SK-N-MC (cell line): ENCODE measurements at regions not wholly inside any gene's neighbourhood (a gene's known extent, or its start where the extent isn't known, plus 50 kb on each side); places are given as distances from the start of the nearest gene placed in this dataset.

ENCODE experiments used
- DNase-seq: peaks from one replicate; pipeline ENCODE4 v3.0.0-alpha.2; 2011; ENCODE audit warnings: low read depth, low spot score
- H3K27ac ChIP-seq: fragments of 200-600 bp; sonication (generic); 2 replicates; pipeline ENCODE4 v1.5.1; 2016; ENCODE audit warnings: mixed run types
- H3K36me3 ChIP-seq: fragments of 200-600 bp; sonication (generic); 2 replicates; pipeline ENCODE4 v1.6.1; 2017; ENCODE audit warnings: antibody characterized with exemption, low read length, mixed read lengths; ENCODE audit not compliant: insufficient read depth
- H3K4me3 ChIP-seq: fragments of 200-600 bp; sonication (generic); 2 replicates; pipeline ENCODE4 v1.5.1; 2016
- H3K9ac ChIP-seq: fragments of 200-600 bp; sonication (generic); 2 replicates; pipeline ENCODE4 v1.8.0; 2017; ENCODE audit warnings: mixed run types, mixed read lengths; ENCODE audit not compliant: insufficient read length
- H3K9me3 ChIP-seq: fragments of 200-600 bp; sonication (generic); 2 replicates; pipeline ENCODE4 v1.6.1; 2017; ENCODE audit warnings: low read depth, mild to moderate bottlenecking, antibody characterized with exemption, low read length, moderate library complexity, mixed read lengths
- EZH2 ChIP-seq: fragments of 200-600 bp; sonication (generic); IDR thresholded peaks from one replicate; pipeline ENCODE4 v1.6.1; 2017; ENCODE audit warnings: antibody characterized with exemption
- FOXP2 ChIP-seq: optimal IDR thresholded peaks from 2 replicates; pipeline ENCODE3; 2011; ENCODE audit warnings: mild to moderate bottlenecking, moderate library complexity; ENCODE audit not compliant: insufficient read depth; ENCODE audit errors: extremely low read length, control extremely low read depth
- POLR2AphosphoS5 ChIP-seq: IDR thresholded peaks from 2 replicates; pipeline ENCODE4 v1.6.1; 2012; ENCODE audit warnings: mild to moderate bottlenecking, low read depth, low read length, borderline replicate concordance

- TF ChIP-seq FOXP2, result no peak
- no peak for DNase-seq
- H3K27ac ChIP-seq, result no peak overlapping the region
- no peaks in the 10 kb centered on the region for H3K36me3 ChIP-seq
- no peak overlapping the region for H3K4me3 ChIP-seq
- no peaks in the 10 kb centered on the region for H3K9me3 ChIP-seq
- no peak overlapping the region for H3K9ac ChIP-seq
Measured at GRCh38 chr10:18976696-18977251, 71.8 kb upstream of the MALRD1 start.

GRCh38 chr10:18980089-18980629 lies 68.4 kb upstream of the MALRD1 start:
- peak; percentile 42 for DNase-seq
- H3K36me3 ChIP-seq, result no peaks in the 10 kb centered on the region
- H3K27ac ChIP-seq, result peak overlapping the region; percentile 51
- H3K4me3 ChIP-seq, result peak overlapping the region; percentile 40; the same call in 1 of the 2 replicates
- no peak for TF ChIP-seq EZH2
- no peak for TF ChIP-seq FOXP2
- TF ChIP-seq POLR2AphosphoS5, result no peak
- H3K9ac ChIP-seq, result no peak overlapping the region
- H3K9me3 ChIP-seq, result no peaks in the 10 kb centered on the region

- Histone ChIP-seq H3K4me3 (no peak overlapping the region; the same call in 1 of the 2 replicates), H3K9me3 (no peaks in the 10 kb centered on the region), H3K36me3 (no peaks in the 10 kb centered on the region), H3K9ac (no peak overlapping the region), H3K27ac (no peak overlapping the region; the same call in 1 of the 2 replicates)
- no peak for DNase-seq
- no peak for TF ChIP-seq FOXP2
- TF ChIP-seq EZH2, result no peak
- TF ChIP-seq POLR2AphosphoS5, result no peak
Measured at GRCh38 chr10:18984531-18984930, 64.1 kb upstream of the MALRD1 start.

- TF ChIP-seq EZH2 (no peak), FOXP2 (no peak), POLR2AphosphoS5 (no peak)
- H3K9me3 ChIP-seq, result no peaks in the 10 kb centered on the region
- no peak overlapping the region for H3K9ac ChIP-seq
- no peaks in the 10 kb centered on the region for H3K36me3 ChIP-seq
- no peak for DNase-seq
- no peak overlapping the region for H3K4me3 ChIP-seq
- no peak overlapping the region for H3K27ac ChIP-seq
Measured at GRCh38 chr10:18988338-18988737, 60.3 kb upstream of the MALRD1 start.
